GM13976 (cell line): ENCODE measurements at regions not wholly inside any gene's neighbourhood (a gene's known extent, or its start where the extent isn't known, plus 50 kb on each side); places are given as distances from the start of the nearest gene placed in this dataset.
"Not testable (repeated sequence)": the region's sequence is repeated elsewhere in the genome, so short reads cannot be mapped to it uniquely, and the experiment has no call there.

Source experiments
- DNase-seq: peaks from one replicate; pipeline ENCODE4 v3.0.0; 2012; ENCODE audit warnings: low spot score
- CTCF ChIP-seq: IDR thresholded peaks from 2 replicates; pipeline ENCODE4 v1.5.1; 2012; ENCODE audit warnings: borderline replicate concordance, mild to moderate bottlenecking; ENCODE audit not compliant: insufficient read depth; ENCODE audit errors: extremely low read depth, missing control alignments, control extremely low read depth
- in situ Hi-C: fragments of 300-500 bp; cut with MboI; formaldehyde crosslinking; loops from one replicate; pipeline ENCODE4 v1.12.0; 2022; ENCODE audit warnings: low sequenced_read_pairs, mixed read lengths, inconsistent platforms; ENCODE audit not compliant: unreplicated experiment

DNA sequence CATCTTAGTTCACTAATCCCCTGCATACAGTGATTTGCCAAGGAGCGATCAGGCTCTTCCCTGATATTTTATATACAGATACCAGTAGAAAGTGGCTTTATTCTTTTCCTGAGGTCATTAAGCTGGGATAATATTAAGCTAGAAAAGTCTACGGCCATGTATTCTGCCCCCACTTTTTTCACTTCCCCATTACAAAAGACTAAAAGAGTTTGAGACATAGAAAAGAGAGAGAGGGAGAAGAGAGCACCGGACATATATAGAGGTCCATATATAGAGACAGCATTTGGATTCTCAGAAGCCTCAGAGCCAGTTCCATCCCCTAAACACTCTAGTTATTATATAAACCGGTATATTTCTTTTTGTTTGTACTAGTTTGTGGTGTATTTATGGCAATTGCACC is 166.5 kb upstream of the ANKFN1 start:
- DNase-seq, result no peak
- in situ Hi-C loops, result no loop called here
- TF ChIP-seq CTCF, result no peak

- no peak for TF ChIP-seq CTCF
- DNase-seq, result no peak
- in situ Hi-C loops, result no loop called here
These were observed 164.4 kb upstream of the ANKFN1 start for GRCh38 chr17:55988861-55989260.

GRCh38 chr17:55990332-55991006 is 162.8 kb upstream of the ANKFN1 start:
- TF ChIP-seq CTCF, result no peak
- in situ Hi-C loops, result no loop called here
- no peak for DNase-seq

GRCh38 chr17:55996826-55997225 is 156.4 kb upstream of the ANKFN1 start:
- TF ChIP-seq CTCF, result no peak
- DNase-seq, result no peak
- in situ Hi-C loops, result no loop called here

DNA sequence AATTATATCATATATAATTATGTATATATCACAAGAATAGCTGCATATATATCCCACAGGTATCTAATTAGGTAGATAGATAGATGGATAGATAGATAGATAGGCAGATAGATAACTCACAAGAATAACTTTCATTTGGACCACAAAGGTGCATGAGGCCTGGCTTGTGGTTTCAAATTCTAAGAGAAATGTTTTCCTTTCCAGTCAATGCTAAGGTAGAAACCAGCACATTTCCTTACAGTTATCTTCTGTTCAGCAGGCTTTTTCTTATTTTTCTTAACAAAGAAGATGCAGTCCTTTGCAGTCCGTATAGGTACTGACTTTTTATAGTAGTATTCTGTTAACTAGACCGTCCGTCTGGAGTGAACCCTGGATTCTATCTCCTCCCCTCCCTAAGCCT is 152.9 kb upstream of the ANKFN1 start:
- in situ Hi-C loops, result no loop called here
- no peak for TF ChIP-seq CTCF
- no peak for DNase-seq

DNA sequence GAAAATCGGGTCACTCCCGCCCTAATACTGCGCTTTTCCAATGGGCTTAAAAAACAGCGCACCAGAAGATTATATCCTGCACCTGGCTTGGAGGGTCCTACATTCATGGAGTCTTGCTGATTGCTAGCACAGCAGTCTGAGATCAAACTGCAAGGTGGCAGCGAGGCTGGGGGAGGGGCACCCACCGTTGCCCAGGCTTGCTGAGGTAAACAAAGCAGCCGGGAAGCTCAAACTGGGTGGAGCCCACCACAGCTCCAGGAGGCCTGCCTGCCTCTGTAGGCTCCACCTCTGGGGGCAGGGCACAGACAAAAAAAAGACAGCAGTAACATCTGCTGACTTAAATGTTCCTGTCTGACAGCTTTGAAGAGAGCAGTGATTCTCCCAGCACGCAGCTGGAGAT is 150.6 kb upstream of the ANKFN1 start:
- DNase-seq, in situ Hi-C loops: not testable (repeated sequence)

- no peak for DNase-seq
- in situ Hi-C loops, result no loop called here
- TF ChIP-seq CTCF, result no peak
These were observed 143.3 kb upstream of the ANKFN1 start for GRCh38 chr17:56009795-56010651.
